ENCODE measurements at regions not wholly inside any gene's neighbourhood (a gene's known extent, or its start where the extent isn't known, plus 50 kb on each side); places are given as distances from the start of the nearest gene placed in this dataset.
"Not testable (repeated sequence)": the region's sequence is repeated elsewhere in the genome, so short reads cannot be mapped to it uniquely, and the experiment has no call there.

DNA sequence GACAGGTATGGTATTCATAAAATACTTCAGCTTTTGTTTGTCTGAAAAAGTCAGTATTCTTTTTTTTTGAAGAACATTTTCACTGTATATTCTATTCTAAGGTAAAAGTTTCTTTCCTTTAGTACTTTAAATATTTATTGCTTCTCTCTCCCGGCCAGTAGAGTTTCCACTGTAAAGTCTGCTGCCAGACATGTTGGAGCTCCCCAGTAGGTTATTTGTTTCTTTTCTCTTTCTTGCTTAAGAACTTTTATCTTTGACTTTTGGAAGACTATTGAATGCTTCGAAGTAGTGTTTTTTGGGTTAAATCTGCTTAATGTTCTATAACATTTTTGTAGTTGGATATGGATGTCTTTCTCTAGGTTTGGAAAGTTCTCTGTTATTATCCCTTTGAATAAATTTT lies 1613.3 kb downstream of the SPATA31A7 start:
- TF ChIP-seq, protein P1, sequence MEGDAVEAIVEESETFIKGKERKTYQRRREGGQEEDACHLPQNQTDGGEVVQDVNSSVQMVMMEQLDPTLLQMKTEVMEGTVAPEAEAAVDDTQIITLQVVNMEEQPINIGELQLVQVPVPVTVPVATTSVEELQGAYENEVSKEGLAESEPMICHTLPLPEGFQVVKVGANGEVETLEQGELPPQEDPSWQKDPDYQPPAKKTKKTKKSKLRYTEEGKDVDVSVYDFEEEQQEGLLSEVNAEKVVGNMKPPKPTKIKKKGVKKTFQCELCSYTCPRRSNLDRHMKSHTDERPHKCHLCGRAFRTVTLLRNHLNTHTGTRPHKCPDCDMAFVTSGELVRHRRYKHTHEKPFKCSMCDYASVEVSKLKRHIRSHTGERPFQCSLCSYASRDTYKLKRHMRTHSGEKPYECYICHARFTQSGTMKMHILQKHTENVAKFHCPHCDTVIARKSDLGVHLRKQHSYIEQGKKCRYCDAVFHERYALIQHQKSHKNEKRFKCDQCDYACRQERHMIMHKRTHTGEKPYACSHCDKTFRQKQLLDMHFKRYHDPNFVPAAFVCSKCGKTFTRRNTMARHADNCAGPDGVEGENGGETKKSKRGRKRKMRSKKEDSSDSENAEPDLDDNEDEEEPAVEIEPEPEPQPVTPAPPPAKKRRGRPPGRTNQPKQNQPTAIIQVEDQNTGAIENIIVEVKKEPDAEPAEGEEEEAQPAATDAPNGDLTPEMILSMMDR (IDR thresholded peaks at IDR 0.05), result not testable (repeated sequence)
- TF ChIP-seq POLR2A (IDR thresholded peaks at IDR 0.05), result not testable (repeated sequence)
